Loucy (cell line): ENCODE measurements at regions not wholly inside any gene's neighbourhood (a gene's known extent, or its start where the extent isn't known, plus 50 kb on each side); places are given as distances from the start of the nearest gene placed in this dataset.

Experiments
- H2AFZ ChIP-seq: fragments of 200-600 bp; sonication (generic); 2 replicates; pipeline ENCODE4 v1.6.0; 2016; ENCODE audit warnings: antibody characterized with exemption, mild to moderate bottlenecking, low read length, moderate library complexity
- H3F3A ChIP-seq: fragments of 200-600 bp; 2 replicates; pipeline ENCODE4 v1.6.0; 2016; ENCODE audit warnings: antibody characterized with exemption, low read depth, mild to moderate bottlenecking
- H3K27me3 ChIP-seq: fragments of 200-600 bp; sonication (generic); 2 replicates; pipeline ENCODE4 v1.6.1; 2014; ENCODE audit warnings: low read length, mild to moderate bottlenecking; ENCODE audit not compliant: insufficient read depth, poor library complexity, severe bottlenecking
- H3K36me3 ChIP-seq: fragments of 200-600 bp; sonication (generic); 2 replicates; pipeline ENCODE4 v1.6.1; 2016; ENCODE audit warnings: low read length; ENCODE audit not compliant: insufficient read depth
- H3K4me1 ChIP-seq: fragments of 200-600 bp; sonication (generic); 2 replicates; pipeline ENCODE4 v1.5.1; 2014; ENCODE audit warnings: low read length, mild to moderate bottlenecking; ENCODE audit not compliant: insufficient read depth, poor library complexity, severe bottlenecking
- H3K4me2 ChIP-seq: fragments of 200-600 bp; sonication (generic); 2 replicates; pipeline ENCODE4 v1.6.0; 2014; ENCODE audit warnings: antibody characterized with exemption, low read length, low read depth, mild to moderate bottlenecking; ENCODE audit not compliant: poor library complexity, severe bottlenecking
- H3K4me3 ChIP-seq: fragments of 200-600 bp; sonication (generic); 2 replicates; pipeline ENCODE4 v1.5.1; 2014; ENCODE audit warnings: low read length, mild to moderate bottlenecking, mixed read lengths; ENCODE audit not compliant: poor library complexity, severe bottlenecking
- H3K79me2 ChIP-seq: fragments of 200-600 bp; sonication (generic); 2 replicates; pipeline ENCODE4 v1.6.1; 2014; ENCODE audit warnings: low read length; ENCODE audit not compliant: insufficient read depth
- H3K9ac ChIP-seq: fragments of 200-600 bp; sonication (generic); 2 replicates; pipeline ENCODE4 v1.6.0; 2014; ENCODE audit warnings: mild to moderate bottlenecking, low read depth, low read length, moderate library complexity; ENCODE audit not compliant: poor library complexity, severe bottlenecking
- H3K9me2 ChIP-seq: fragments of 200-600 bp; sonication (generic); replicated peaks from 2 replicates; pipeline ENCODE4 v1.6.1; 2016; ENCODE audit warnings: low read depth, low read length, mixed read lengths
- H3K9me3 ChIP-seq: fragments of 200-600 bp; sonication (generic); 2 replicates; pipeline ENCODE4 v1.6.1; 2014; ENCODE audit warnings: mild to moderate bottlenecking, antibody characterized with exemption, low read length, low read depth; ENCODE audit not compliant: insufficient read depth
- H4K20me1 ChIP-seq: fragments of 200-600 bp; sonication (generic); 2 replicates; pipeline ENCODE4 v1.6.0; 2014; ENCODE audit warnings: antibody characterized with exemption, low read length, mild to moderate bottlenecking; ENCODE audit not compliant: insufficient read depth, poor library complexity, severe bottlenecking
- EZH2phosphoT487 ChIP-seq: fragments of 200-600 bp; IDR thresholded peaks from 2 replicates; pipeline ENCODE4 v1.6.1; 2018; ENCODE audit warnings: antibody characterized with exemption, mild to moderate bottlenecking, moderate library complexity, borderline replicate concordance
- TF ChIP-seq, protein P1 (sequence below): fragments of 200-600 bp; sonication (generic); conservative IDR thresholded peaks from 2 replicates; pipeline ENCODE4 v1.5.1; 2014; ENCODE audit warnings: mild to moderate bottlenecking, antibody characterized with exemption, low read length

DNA sequence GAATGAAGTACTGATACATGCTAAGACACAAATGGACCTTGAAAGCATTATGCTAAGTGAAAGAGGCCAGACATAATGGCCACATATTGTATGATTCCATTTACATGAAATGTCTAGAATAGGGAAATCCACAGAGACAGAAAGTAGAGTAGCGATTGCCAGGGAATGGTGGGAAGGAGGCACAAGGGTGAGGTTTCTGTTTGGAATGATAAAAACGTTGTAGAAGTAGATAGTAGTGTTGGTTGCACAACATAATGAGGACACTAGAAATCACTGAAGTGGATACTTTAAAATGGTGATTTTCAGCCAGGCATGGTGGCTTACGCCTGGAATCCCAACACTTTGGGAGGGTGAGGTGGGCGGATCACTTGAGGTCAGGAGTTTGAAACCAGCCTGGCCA is 97.6 kb upstream of the VANGL1 start:
- no peak for TF ChIP-seq EZH2phosphoT487
- TF ChIP-seq, protein P1, sequence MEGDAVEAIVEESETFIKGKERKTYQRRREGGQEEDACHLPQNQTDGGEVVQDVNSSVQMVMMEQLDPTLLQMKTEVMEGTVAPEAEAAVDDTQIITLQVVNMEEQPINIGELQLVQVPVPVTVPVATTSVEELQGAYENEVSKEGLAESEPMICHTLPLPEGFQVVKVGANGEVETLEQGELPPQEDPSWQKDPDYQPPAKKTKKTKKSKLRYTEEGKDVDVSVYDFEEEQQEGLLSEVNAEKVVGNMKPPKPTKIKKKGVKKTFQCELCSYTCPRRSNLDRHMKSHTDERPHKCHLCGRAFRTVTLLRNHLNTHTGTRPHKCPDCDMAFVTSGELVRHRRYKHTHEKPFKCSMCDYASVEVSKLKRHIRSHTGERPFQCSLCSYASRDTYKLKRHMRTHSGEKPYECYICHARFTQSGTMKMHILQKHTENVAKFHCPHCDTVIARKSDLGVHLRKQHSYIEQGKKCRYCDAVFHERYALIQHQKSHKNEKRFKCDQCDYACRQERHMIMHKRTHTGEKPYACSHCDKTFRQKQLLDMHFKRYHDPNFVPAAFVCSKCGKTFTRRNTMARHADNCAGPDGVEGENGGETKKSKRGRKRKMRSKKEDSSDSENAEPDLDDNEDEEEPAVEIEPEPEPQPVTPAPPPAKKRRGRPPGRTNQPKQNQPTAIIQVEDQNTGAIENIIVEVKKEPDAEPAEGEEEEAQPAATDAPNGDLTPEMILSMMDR = no peak
- no peaks in the 10 kb centered on the region for H3K9me3 ChIP-seq
- H3K27me3 ChIP-seq = no peaks in the 10 kb centered on the region
- no peaks in the 10 kb centered on the region for H3K9me2 ChIP-seq
- H3K4me1 ChIP-seq = peaks cover 52% of the 10 kb centered on the region
- H3K9ac ChIP-seq = no peak overlapping the region
- H3K4me2 ChIP-seq = no peak overlapping the region
- H3K36me3 ChIP-seq = no peaks in the 10 kb centered on the region
- peaks cover 25% of the 10 kb centered on the region for H3F3A ChIP-seq
- no peak overlapping the region for H3K4me3 ChIP-seq
- no peaks in the 10 kb centered on the region for H3K79me2 ChIP-seq
- H4K20me1 ChIP-seq = no peaks in the 10 kb centered on the region
- H2AFZ ChIP-seq = no peak overlapping the region

DNA sequence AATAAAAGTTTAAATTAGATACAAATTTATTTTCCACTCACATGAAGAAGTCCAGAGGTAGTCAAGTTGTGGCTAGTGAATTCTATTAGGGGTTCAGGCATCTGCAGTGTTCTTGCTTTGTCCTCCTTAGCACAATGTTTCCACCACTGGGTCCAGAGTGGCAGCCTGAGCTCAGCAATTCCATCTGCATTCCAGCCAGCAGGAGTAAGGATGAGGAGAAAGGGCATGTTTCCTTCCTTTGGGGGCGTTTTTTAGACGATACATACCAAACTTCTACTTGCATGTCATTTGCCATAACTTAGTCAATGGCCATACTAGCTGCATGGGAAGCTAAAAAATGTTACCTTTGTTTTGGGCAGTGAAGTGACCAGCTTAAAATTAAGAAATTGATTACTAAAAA is 98.5 kb upstream of the VANGL1 start:
- Histone ChIP-seq H3K79me2 (no peaks in the 10 kb centered on the region), H3K4me2 (no peak overlapping the region), H3K4me1 (peaks cover 49% of the 10 kb centered on the region), H3K27me3 (no peaks in the 10 kb centered on the region), H2AFZ (no peak overlapping the region), H4K20me1 (no peaks in the 10 kb centered on the region), H3K9me2 (no peaks in the 10 kb centered on the region), H3K4me3 (no peak overlapping the region), H3F3A (peaks cover 22% of the 10 kb centered on the region), H3K9ac (no peak overlapping the region), H3K9me3 (no peaks in the 10 kb centered on the region), H3K36me3 (no peaks in the 10 kb centered on the region)
- TF ChIP-seq, protein P1 = no peak
- no peak for TF ChIP-seq EZH2phosphoT487

DNA sequence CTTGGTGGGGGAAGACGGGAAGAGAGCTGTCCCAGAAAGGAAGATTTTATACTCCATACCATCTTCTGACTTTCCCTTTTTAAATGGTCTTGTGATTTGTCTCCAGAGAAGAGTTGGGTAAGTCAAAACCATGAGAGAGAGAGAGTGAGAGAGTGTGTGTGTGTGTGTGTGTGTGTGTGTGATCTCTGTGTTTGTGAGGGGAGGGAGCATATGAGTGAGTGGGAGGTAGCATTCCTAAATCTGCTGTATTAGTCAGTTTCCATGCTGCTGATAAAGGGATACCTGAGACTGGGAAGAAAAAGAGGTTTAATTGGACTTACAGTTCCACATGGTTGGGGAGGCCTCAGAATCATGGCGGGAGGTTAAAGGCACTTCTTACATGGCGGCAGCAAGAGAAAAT is 102.0 kb upstream of the VANGL1 start:
- Histone ChIP-seq H3K36me3 (peaks cover 6% of the 10 kb centered on the region; the same call in 1 of the 2 replicates), H2AFZ (no peak overlapping the region), H3K9me3 (no peaks in the 10 kb centered on the region; the same call in 1 of the 2 replicates), H3K79me2 (no peaks in the 10 kb centered on the region), H3K4me2 (no peak overlapping the region), H3K9ac (no peak overlapping the region), H4K20me1 (no peaks in the 10 kb centered on the region), H3K4me1 (peaks cover 16% of the 10 kb centered on the region), H3F3A (no peaks in the 10 kb centered on the region), H3K27me3 (no peaks in the 10 kb centered on the region), H3K4me3 (no peak overlapping the region), H3K9me2 (no peaks in the 10 kb centered on the region)
- TF ChIP-seq, protein P1 = no peak
- no peak for TF ChIP-seq EZH2phosphoT487
